HepG2 (cell line): ENCODE measurements at regions not wholly inside any gene's neighbourhood (a gene's known extent, or its start where the extent isn't known, plus 50 kb on each side); places are given as distances from the start of the nearest gene placed in this dataset.

Experiments used
- CBX5 ChIP-seq: sonication (generic); formaldehyde crosslinking; IDR thresholded peaks from 2 replicates; pipeline ENCODE4 v1.4.0; 2020; ENCODE audit warnings: missing genetic modification reagents, borderline replicate concordance
- CHD2 ChIP-seq: IDR thresholded peaks from 2 replicates; pipeline ENCODE4 v1.6.1; 2011; ENCODE audit warnings: low read depth, low read length, improper control_type of control experiment
- EP300 ChIP-seq, 3 experiments: sonication (generic) in 1 of 3; formaldehyde crosslinking in 1 of 3; IDR thresholded peaks; 2 replicates each; pipeline versions ENCODE4 v1.5.1 to v1.6.1; 2011 to 2020; ENCODE audit warnings: low read depth in 2 of 3, low read length in 2 of 3, borderline replicate concordance in 1 of 3, improper control_type of control experiment in 1 of 3, mild to moderate bottlenecking in 1 of 3, missing genetic modification reagents in 1 of 3, moderate library complexity in 1 of 3
- FOXA3 ChIP-seq: IDR thresholded peaks from 2 replicates; pipeline ENCODE4 v1.6.1; 2016; ENCODE audit warnings: missing genetic modification reagents, missing compliant biosample characterization
- NFATC3 ChIP-seq: sonication (generic); formaldehyde crosslinking; IDR thresholded peaks from 2 replicates; pipeline ENCODE4 v1.5.1; 2020; ENCODE audit warnings: mild to moderate bottlenecking, missing genetic modification reagents
- POLR2A ChIP-seq, 2 experiments: IDR thresholded peaks; 2 replicates each; pipeline ENCODE4 v1.6.1; 2011; ENCODE audit warnings: low read depth in 2 of 2, low read length in 2 of 2, mild to moderate bottlenecking in 1 of 2, moderate library complexity in 1 of 2; ENCODE audit not compliant: insufficient read depth in 1 of 2
- SRF ChIP-seq: IDR thresholded peaks from 2 replicates; pipeline ENCODE4 v1.6.1; 2011; ENCODE audit warnings: mild to moderate bottlenecking, low read depth, low read length, moderate library complexity
- TCF7 ChIP-seq: sonication (generic); IDR thresholded peaks from 2 replicates; pipeline ENCODE4 v1.6.1; 2016; ENCODE audit warnings: antibody characterized with exemption, low read depth
- ZNF563 ChIP-seq: sonication (generic); formaldehyde crosslinking; IDR thresholded peaks from 2 replicates; pipeline ENCODE4 v1.8.0; 2022; ENCODE audit warnings: mild to moderate bottlenecking, moderate library complexity, missing genetic modification reagents
- TF ChIP-seq, protein P1 (sequence below): sonication (generic); formaldehyde crosslinking; IDR thresholded peaks from 2 replicates; pipeline ENCODE4 v1.5.0; 2020; ENCODE audit warnings: mild to moderate bottlenecking, missing genetic modification reagents, moderate library complexity
- TF ChIP-seq, protein P2 (sequence below): IDR thresholded peaks from 2 replicates; pipeline ENCODE4 v1.6.1; 2012; ENCODE audit warnings: inconsistent platforms
- TF ChIP-seq, protein P3 (sequence below): sonication (generic); formaldehyde crosslinking; IDR thresholded peaks from 2 replicates; pipeline ENCODE4 v1.4.0; 2020; ENCODE audit warnings: missing genetic modification reagents

DNA sequence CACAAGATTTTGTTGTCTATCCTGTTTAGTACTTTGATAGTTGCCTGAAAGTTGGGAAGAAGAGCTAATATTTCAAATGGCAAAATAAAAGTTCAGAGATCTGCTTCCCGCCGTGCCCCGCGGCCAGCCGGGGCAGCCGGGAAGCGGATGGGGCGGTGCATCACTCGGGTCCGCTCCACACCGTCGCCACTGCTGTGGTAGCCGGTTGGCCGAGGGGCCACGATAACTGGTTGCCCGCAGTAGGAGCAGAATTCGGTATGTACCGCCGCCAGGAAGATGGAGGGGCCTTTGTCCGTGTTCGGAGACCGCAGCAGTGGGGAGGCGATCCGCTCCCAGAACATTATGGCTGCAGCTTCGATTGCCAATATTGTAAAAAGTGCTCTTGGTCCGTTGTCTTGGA lies 427.2 kb upstream of the PDE3A start:
- TF ChIP-seq CHD2 (no peak), TCF7 (no peak), SRF (no peak), NFATC3 (no peak), ZNF563 (no peak), POLR2A (IDR thresholded peaks at IDR 0.05; ENCODE audit: insufficient read depth in 1 of 2, low read depth in 2 of 2, low read length in 2 of 2) (no peak), CBX5 (CRISPR knock-in tag) (no peak), EP300 (IDR thresholded peaks at IDR 0.05; ENCODE audit: low read depth in 2 of 2, low read length in 2 of 2) (no peak), EP300 (CRISPR knock-in tag; IDR thresholded peaks at IDR 0.05; ENCODE audit: borderline replicate concordance) (no peak), FOXA3 (CRISPR knock-in tag) (no peak)
- TF ChIP-seq, protein P1, sequence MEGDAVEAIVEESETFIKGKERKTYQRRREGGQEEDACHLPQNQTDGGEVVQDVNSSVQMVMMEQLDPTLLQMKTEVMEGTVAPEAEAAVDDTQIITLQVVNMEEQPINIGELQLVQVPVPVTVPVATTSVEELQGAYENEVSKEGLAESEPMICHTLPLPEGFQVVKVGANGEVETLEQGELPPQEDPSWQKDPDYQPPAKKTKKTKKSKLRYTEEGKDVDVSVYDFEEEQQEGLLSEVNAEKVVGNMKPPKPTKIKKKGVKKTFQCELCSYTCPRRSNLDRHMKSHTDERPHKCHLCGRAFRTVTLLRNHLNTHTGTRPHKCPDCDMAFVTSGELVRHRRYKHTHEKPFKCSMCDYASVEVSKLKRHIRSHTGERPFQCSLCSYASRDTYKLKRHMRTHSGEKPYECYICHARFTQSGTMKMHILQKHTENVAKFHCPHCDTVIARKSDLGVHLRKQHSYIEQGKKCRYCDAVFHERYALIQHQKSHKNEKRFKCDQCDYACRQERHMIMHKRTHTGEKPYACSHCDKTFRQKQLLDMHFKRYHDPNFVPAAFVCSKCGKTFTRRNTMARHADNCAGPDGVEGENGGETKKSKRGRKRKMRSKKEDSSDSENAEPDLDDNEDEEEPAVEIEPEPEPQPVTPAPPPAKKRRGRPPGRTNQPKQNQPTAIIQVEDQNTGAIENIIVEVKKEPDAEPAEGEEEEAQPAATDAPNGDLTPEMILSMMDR = no peak
- TF ChIP-seq, protein P2, sequence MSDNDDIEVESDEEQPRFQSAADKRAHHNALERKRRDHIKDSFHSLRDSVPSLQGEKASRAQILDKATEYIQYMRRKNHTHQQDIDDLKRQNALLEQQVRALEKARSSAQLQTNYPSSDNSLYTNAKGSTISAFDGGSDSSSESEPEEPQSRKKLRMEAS = no peak
- TF ChIP-seq, protein P3, sequence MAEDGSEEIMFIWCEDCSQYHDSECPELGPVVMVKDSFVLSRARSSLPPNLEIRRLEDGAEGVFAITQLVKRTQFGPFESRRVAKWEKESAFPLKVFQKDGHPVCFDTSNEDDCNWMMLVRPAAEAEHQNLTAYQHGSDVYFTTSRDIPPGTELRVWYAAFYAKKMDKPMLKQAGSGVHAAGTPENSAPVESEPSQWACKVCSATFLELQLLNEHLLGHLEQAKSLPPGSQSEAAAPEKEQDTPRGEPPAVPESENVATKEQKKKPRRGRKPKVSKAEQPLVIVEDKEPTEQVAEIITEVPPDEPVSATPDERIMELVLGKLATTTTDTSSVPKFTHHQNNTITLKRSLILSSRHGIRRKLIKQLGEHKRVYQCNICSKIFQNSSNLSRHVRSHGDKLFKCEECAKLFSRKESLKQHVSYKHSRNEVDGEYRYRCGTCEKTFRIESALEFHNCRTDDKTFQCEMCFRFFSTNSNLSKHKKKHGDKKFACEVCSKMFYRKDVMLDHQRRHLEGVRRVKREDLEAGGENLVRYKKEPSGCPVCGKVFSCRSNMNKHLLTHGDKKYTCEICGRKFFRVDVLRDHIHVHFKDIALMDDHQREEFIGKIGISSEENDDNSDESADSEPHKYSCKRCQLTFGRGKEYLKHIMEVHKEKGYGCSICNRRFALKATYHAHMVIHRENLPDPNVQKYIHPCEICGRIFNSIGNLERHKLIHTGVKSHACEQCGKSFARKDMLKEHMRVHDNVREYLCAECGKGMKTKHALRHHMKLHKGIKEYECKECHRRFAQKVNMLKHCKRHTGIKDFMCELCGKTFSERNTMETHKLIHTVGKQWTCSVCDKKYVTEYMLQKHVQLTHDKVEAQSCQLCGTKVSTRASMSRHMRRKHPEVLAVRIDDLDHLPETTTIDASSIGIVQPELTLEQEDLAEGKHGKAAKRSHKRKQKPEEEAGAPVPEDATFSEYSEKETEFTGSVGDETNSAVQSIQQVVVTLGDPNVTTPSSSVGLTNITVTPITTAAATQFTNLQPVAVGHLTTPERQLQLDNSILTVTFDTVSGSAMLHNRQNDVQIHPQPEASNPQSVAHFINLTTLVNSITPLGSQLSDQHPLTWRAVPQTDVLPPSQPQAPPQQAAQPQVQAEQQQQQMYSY (CRISPR knock-in tag) = no peak
